Prostate gland (tissue), 2 donors: ENCODE measurements at regions not wholly inside any gene's neighbourhood (a gene's known extent, or its start where the extent isn't known, plus 50 kb on each side); places are given as distances from the start of the nearest gene placed in this dataset.
"Not testable (repeated sequence)": the region's sequence is repeated elsewhere in the genome, so short reads cannot be mapped to it uniquely, and the experiment has no call there.

Experiments
- POLR2A ChIP-seq: fragments of 450-650 bp; IDR thresholded peaks from one replicate; pipeline ENCODE4 v1.6.1; 2016; ENCODE audit warnings: antibody characterized with exemption, mild to moderate bottlenecking
- TF ChIP-seq, protein P1 (sequence below), 4 experiments: fragments of 200-600 bp in 2 of 4; fragments of 450-650 bp in 2 of 4; sonication (generic) in 2 of 4; IDR thresholded peaks; 1 replicate in 3 of 4; 2 replicates in 1 of 4; pipeline ENCODE4 v1.5.1; 2016 to 2019; ENCODE audit warnings: antibody characterized with exemption in 4 of 4, mild to moderate bottlenecking in 2 of 4, moderate library complexity in 2 of 4

DNA sequence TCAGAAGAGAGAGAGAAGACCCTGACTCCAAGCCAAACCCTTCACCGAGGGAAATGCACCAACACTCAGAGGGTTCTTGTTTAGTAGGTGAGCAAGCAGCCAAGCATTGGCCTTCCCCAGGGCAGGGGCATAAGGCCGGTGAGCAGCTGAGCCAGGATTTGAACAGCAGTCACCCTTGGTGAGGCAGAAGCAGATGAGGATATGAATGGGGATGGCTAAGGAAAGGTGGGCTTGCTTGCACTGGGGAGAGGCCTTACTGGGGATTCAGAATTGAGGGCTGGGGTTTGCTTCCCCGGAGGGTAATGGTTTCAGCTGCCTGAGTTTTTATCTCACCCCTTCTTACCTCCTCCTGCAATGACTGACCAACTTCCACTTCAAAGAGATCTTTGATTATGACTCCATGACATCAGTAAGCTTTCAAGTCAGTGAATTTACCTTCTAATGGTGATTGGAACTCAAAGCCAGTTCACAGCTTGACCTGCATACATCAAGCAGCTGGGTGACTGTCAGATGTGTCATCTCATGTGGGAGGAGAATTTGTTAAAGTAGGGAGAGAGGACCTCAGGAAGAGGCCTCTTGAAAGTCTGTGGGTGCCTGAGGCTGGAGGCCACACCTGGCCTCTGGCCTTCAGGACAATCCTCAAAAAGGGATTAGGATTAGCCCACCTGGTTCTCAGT is 114.5 kb upstream of the PLGLB2 start:
- TF ChIP-seq, protein P1, sequence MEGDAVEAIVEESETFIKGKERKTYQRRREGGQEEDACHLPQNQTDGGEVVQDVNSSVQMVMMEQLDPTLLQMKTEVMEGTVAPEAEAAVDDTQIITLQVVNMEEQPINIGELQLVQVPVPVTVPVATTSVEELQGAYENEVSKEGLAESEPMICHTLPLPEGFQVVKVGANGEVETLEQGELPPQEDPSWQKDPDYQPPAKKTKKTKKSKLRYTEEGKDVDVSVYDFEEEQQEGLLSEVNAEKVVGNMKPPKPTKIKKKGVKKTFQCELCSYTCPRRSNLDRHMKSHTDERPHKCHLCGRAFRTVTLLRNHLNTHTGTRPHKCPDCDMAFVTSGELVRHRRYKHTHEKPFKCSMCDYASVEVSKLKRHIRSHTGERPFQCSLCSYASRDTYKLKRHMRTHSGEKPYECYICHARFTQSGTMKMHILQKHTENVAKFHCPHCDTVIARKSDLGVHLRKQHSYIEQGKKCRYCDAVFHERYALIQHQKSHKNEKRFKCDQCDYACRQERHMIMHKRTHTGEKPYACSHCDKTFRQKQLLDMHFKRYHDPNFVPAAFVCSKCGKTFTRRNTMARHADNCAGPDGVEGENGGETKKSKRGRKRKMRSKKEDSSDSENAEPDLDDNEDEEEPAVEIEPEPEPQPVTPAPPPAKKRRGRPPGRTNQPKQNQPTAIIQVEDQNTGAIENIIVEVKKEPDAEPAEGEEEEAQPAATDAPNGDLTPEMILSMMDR (IDR thresholded peaks at IDR 0.05), result not testable (repeated sequence)
- TF ChIP-seq POLR2A, result not testable (repeated sequence)
